ENCODE measurements at regions not wholly inside any gene's neighbourhood (a gene's known extent, or its start where the extent isn't known, plus 50 kb on each side); places are given as distances from the start of the nearest gene placed in this dataset.
"Not testable (repeated sequence)": the region's sequence is repeated elsewhere in the genome, so short reads cannot be mapped to it uniquely, and the experiment has no call there.

- no peaks in the 10 kb centered on the region for H3K4me1 ChIP-seq (ENCODE audit: control insufficient read depth, low read length)
- no peaks in the 10 kb centered on the region for H3K79me2 ChIP-seq (ENCODE audit: control insufficient read depth, low read length)
- no peak overlapping the region for H3K4me3 ChIP-seq (ENCODE audit: low read length)
- TF ChIP-seq EZH2phosphoT487 (IDR thresholded peaks at IDR 0.05; ENCODE audit: borderline replicate concordance, low read length) = no peak
- TF ChIP-seq CTCF (IDR thresholded peaks at IDR 0.05; ENCODE audit: low read depth, low read length, poor library complexity, severe bottlenecking) = no peak
- no peak overlapping the region for H3K4me2 ChIP-seq (ENCODE audit: low read length)
- no peaks in the 10 kb centered on the region for H3K36me3 ChIP-seq (ENCODE audit: control insufficient read depth, low read length)
- H3F3A ChIP-seq (ENCODE audit: control insufficient read depth, insufficient read depth) = no peaks in the 10 kb centered on the region
- no peaks in the 10 kb centered on the region for H3K9me3 ChIP-seq (ENCODE audit: control insufficient read depth, insufficient read depth, low read length)
- no peaks in the 10 kb centered on the region for H3K9me2 ChIP-seq (replicated peaks; ENCODE audit: control insufficient read depth, low read length)
- no peaks in the 10 kb centered on the region for H4K20me1 ChIP-seq (ENCODE audit: control insufficient read depth, insufficient read depth, low read depth, low read length)
- no peak overlapping the region for H3K27ac ChIP-seq (ENCODE audit: low read depth, low read length)
- H3K27me3 ChIP-seq (ENCODE audit: control insufficient read depth, low read length) = no peaks in the 10 kb centered on the region
Measured at GRCh38 chr14:105879867-105880561, 353.6 kb downstream of the TMEM121 start.

DNA sequence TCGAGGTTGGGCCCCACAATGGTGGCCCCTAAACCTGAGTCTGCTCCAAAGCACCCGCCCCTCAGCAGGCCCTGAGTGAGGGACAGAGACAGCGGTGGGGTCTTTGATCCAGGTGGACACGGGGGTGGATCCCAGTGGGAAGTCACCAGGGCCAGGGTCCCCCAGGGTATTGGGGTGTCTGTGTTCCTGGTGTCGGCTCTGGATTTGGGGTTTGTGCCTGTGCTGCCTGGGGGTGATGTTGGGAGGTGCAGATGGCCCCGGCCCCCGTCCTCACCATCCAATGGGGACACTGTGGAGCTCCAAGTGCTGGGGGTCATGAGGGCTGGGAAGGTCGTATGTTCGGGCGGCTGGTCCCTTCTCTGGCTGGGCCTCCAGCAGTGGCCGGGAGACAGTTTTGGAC, 354.2 kb downstream of the TMEM121 start:
- no peaks in the 10 kb centered on the region for H3K9me2 ChIP-seq (replicated peaks; ENCODE audit: control insufficient read depth, low read length)
- no peaks in the 10 kb centered on the region for H3F3A ChIP-seq (ENCODE audit: control insufficient read depth, insufficient read depth)
- no peaks in the 10 kb centered on the region for H3K9me3 ChIP-seq (ENCODE audit: control insufficient read depth, insufficient read depth, low read length)
- no peaks in the 10 kb centered on the region for H3K27me3 ChIP-seq (ENCODE audit: control insufficient read depth, low read length)
- no peaks in the 10 kb centered on the region for H3K4me1 ChIP-seq (ENCODE audit: control insufficient read depth, low read length)
- no peaks in the 10 kb centered on the region for H3K36me3 ChIP-seq (ENCODE audit: control insufficient read depth, low read length)
- H3K79me2 ChIP-seq (ENCODE audit: control insufficient read depth, low read length) = no peaks in the 10 kb centered on the region
- H4K20me1 ChIP-seq (ENCODE audit: control insufficient read depth, insufficient read depth, low read depth, low read length) = no peaks in the 10 kb centered on the region
- TF ChIP-seq CTCF (IDR thresholded peaks at IDR 0.05; ENCODE audit: low read depth, low read length, poor library complexity, severe bottlenecking) (no peak), EZH2phosphoT487 (IDR thresholded peaks at IDR 0.05; ENCODE audit: borderline replicate concordance, low read length) (no peak)
- no peak overlapping the region for H3K4me3 ChIP-seq (ENCODE audit: low read length)
- no peak overlapping the region for H3K4me2 ChIP-seq (ENCODE audit: low read length)
- H3K27ac ChIP-seq (ENCODE audit: low read depth, low read length) = no peak overlapping the region

DNA sequence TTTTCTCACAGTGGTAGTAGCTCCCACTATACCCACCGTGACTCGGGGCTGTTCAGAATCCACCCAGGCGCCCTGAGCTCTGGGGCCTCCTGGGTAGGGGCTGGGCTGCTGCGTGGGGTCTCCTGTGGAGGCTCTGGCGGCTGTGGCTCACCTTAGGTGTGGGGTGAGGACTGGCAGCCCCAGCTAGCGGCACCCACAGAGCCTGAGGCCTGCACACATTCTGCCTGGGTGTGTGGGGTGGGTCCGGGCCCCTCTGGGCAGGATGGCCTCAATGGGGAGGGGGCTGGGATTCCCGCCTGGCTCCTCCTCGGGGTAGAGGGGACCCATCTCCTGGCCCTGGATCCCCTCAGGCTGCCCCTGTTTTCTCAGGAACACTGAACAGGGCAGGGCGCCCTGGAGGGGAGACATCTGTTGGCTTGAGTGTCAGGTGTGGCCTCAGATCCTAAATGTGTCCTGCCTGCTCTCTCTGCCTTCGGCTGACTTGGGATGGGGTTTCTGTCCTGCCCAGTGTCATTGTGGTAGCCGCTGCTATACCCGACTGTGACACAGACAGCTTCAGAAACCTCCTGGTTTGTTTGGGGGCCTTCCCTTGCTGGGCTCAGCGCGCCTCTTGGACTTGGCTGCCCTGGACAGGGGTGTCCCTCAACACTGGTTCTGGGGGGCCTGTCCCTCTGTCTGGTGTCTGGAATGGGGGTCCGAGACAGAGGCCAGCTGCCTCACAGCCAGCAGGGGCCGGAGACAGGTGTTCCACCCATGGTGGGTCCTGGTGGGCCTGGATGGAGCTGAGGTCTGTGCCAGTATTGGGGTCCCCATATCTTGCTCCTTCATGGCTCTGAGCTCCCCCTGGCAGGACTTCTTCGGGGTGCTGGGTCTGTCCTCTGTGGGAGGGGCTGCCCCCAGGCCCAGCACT, 354.9 kb downstream of the TMEM121 start:
- no peaks in the 10 kb centered on the region for H3K27me3 ChIP-seq (ENCODE audit: control insufficient read depth, low read length)
- no peaks in the 10 kb centered on the region for H3K36me3 ChIP-seq (ENCODE audit: control insufficient read depth, low read length)
- no peaks in the 10 kb centered on the region for H3K9me3 ChIP-seq (ENCODE audit: control insufficient read depth, insufficient read depth, low read length)
- no peak overlapping the region for H3K4me3 ChIP-seq (ENCODE audit: low read length)
- no peaks in the 10 kb centered on the region for H3K4me1 ChIP-seq (ENCODE audit: control insufficient read depth, low read length)
- no peaks in the 10 kb centered on the region for H3F3A ChIP-seq (ENCODE audit: control insufficient read depth, insufficient read depth)
- H4K20me1 ChIP-seq (ENCODE audit: control insufficient read depth, insufficient read depth, low read depth, low read length) = no peaks in the 10 kb centered on the region
- TF ChIP-seq EZH2phosphoT487 (IDR thresholded peaks at IDR 0.05; ENCODE audit: borderline replicate concordance, low read length) = no peak
- no peaks in the 10 kb centered on the region for H3K79me2 ChIP-seq (ENCODE audit: control insufficient read depth, low read length)
- no peak overlapping the region for H3K27ac ChIP-seq (ENCODE audit: low read depth, low read length)
- no peaks in the 10 kb centered on the region for H3K9me2 ChIP-seq (replicated peaks; ENCODE audit: control insufficient read depth, low read length)
- no peak overlapping the region for H3K4me2 ChIP-seq (ENCODE audit: low read length)

GRCh38 chr14:105882011-105882410, 355.6 kb downstream of the TMEM121 start:
- not testable (repeated sequence) for H3K4me1 ChIP-seq (ENCODE audit: control insufficient read depth, low read length); H3K9me2 ChIP-seq (replicated peaks; ENCODE audit: control insufficient read depth, low read length); H3K36me3 ChIP-seq (ENCODE audit: control insufficient read depth, low read length); H4K20me1 ChIP-seq (ENCODE audit: control insufficient read depth, insufficient read depth, low read depth, low read length); H3K79me2 ChIP-seq (ENCODE audit: control insufficient read depth, low read length); H3K4me3 ChIP-seq (ENCODE audit: low read length); H3K27me3 ChIP-seq (ENCODE audit: control insufficient read depth, low read length); H3K27ac ChIP-seq (ENCODE audit: low read depth, low read length); H3K4me2 ChIP-seq (ENCODE audit: low read length); H3K9me3 ChIP-seq (ENCODE audit: control insufficient read depth, insufficient read depth, low read length); H3F3A ChIP-seq (ENCODE audit: control insufficient read depth, insufficient read depth)

All from DOHH2 (cell line).